CD4-positive, alpha-beta T cell (primary cell): ENCODE measurements at regions not wholly inside any gene's neighbourhood (a gene's known extent, or its start where the extent isn't known, plus 50 kb on each side); places are given as distances from the start of the nearest gene placed in this dataset.
"Not testable (repeated sequence)": the region's sequence is repeated elsewhere in the genome, so short reads cannot be mapped to it uniquely, and the experiment has no call there.

ENCODE experiments used
- ATAC-seq: fragments of 200-7000 bp; cut with Tn5 transposase; one replicate; pipeline ENCODE4 v1.10.0; 2022; ENCODE audit warnings: mild to moderate bottlenecking; ENCODE audit not compliant: poor library complexity
- CTCF ChIA-PET: fragments of 350-600 bp; sonication (Branson Sonifier 250); formaldehyde crosslinking; loops from one replicate; lab custom pipeline; 2021; ENCODE audit warnings: antibody characterized with exemption, inconsistent platforms; lab: Charles Lee
- POLR2A ChIA-PET: fragments of 350-600 bp; sonication (Branson Sonifier 250); formaldehyde crosslinking; loops from one replicate; lab custom pipeline; 2021; ENCODE audit warnings: antibody characterized with exemption, inconsistent platforms; lab: Charles Lee
- DNase-seq, 14 experiments: peaks; one replicate each; pipeline ENCODE4 v3.0.0-alpha.2; 2013 to 2020; ENCODE audit warnings: mixed read lengths in 2 of 14
- H3K27ac ChIP-seq, 2 donors: one replicate each; pipeline versions ENCODE4 v1.5.1 to v1.7.0; 2013; ENCODE audit warnings: low read length in 2 of 2, low read depth in 1 of 2, mild to moderate bottlenecking in 1 of 2
- H3K27me3 ChIP-seq, 2 experiments: 1 replicate in 1 of 2; 2 replicates in 1 of 2; pipeline versions ENCODE4 v1.6.1 to v1.7.0; 2013; ENCODE audit warnings: low read length in 2 of 2, control low read depth in 1 of 2, mild to moderate bottlenecking in 1 of 2, moderate library complexity in 1 of 2; ENCODE audit not compliant: insufficient read depth in 2 of 2, control insufficient read depth in 1 of 2
- H3K36me3 ChIP-seq: one replicate; pipeline ENCODE4 v1.6.1; 2013; ENCODE audit warnings: low read length, control low read depth; ENCODE audit not compliant: insufficient read depth
- H3K4me1 ChIP-seq: one replicate; pipeline ENCODE4 v1.6.1; 2013; ENCODE audit warnings: low read length, control low read depth; ENCODE audit not compliant: insufficient read depth
- H3K4me3 ChIP-seq: one replicate; pipeline ENCODE4 v1.5.1; 2013; ENCODE audit warnings: mild to moderate bottlenecking, low read length, moderate library complexity
- H3K9me3 ChIP-seq, 2 experiments: 1 replicate in 1 of 2; 2 replicates in 1 of 2; pipeline versions ENCODE4 v1.6.1 to v1.7.0; 2013; ENCODE audit warnings: low read length in 2 of 2, mild to moderate bottlenecking in 2 of 2, control low read depth in 1 of 2, moderate library complexity in 1 of 2; ENCODE audit not compliant: control insufficient read depth in 1 of 2, insufficient read depth in 1 of 2
- H3K27ac Mint-ChIP-seq: one replicate; pipeline ENCODE4 v1.8.0; 2020; ENCODE audit warnings: mixed read lengths
- H3K27me3 Mint-ChIP-seq: one replicate; pipeline ENCODE4 v1.8.0; 2021; ENCODE audit warnings: mixed read lengths
- H3K36me3 Mint-ChIP-seq: one replicate; pipeline ENCODE4 v1.8.0; 2021; ENCODE audit warnings: low read depth, mixed read lengths
- H3K4me1 Mint-ChIP-seq: one replicate; pipeline ENCODE4 v1.8.0; 2021; ENCODE audit warnings: low read depth, mixed read lengths
- H3K4me3 Mint-ChIP-seq: one replicate; pipeline ENCODE4 v1.8.0; 2020; ENCODE audit warnings: mild to moderate bottlenecking, mixed read lengths
- H3K9me3 Mint-ChIP-seq: one replicate; pipeline ENCODE4 v1.8.0; 2020; ENCODE audit warnings: mixed read lengths
- CTCF ChIP-seq: fragments of 200-600 bp; IDR thresholded peaks from one replicate; pipeline ENCODE4 v1.8.0; 2022; ENCODE audit warnings: antibody characterized with exemption, mild to moderate bottlenecking
- intact Hi-C, 2 experiments: fragments of 100-400 bp; cut with DNase I in 1 of 2; cut with micrococcal nuclease in 1 of 2; formaldehyde crosslinking; loops; one replicate each; pipeline versions ENCODE4 v1.15.1 to v1.9.0; 2023 to 2025; cut with DNase I, micrococcal nuclease

DNA sequence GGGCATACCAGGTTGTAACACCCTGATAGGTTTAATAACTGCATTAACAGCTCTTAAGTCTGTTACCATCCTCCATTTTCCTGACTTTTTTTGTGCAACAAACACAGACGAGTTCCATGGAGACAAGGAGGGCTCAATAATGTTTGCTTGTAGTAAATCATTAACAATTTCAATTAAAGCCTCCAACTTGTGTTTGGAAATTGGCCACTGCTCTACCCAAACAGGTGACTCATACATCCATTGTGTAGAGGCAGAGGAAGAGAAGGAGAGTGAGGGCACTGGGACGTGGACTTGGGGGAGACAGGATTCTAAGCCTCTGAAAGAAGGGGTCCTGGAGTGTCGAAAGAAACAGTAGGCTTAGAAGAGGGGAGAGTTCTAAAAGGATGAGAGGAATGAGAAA is 213.6 kb upstream of the KCNN2 start:
- H3K27me3 Mint-ChIP-seq = no peaks in the 10 kb centered on the region
- H3K9me3 Mint-ChIP-seq = peaks cover 21% of the 10 kb centered on the region
- no peak for ATAC-seq
- Histone ChIP-seq H3K9me3 (peaks cover 0 to 5% of the 10 kb centered on the region in 2 experiments), H3K27ac (no peak overlapping the region), H3K4me3 (no peak overlapping the region), H3K4me1 (no peaks in the 10 kb centered on the region), H3K27me3 (no peaks in the 10 kb centered on the region), H3K36me3 (no peaks in the 10 kb centered on the region)
- DNase-seq = no peak
- no peaks in the 10 kb centered on the region for H3K36me3 Mint-ChIP-seq
- no peak overlapping the region for H3K4me3 Mint-ChIP-seq
- no peak overlapping the region for H3K27ac Mint-ChIP-seq
- no peak for TF ChIP-seq CTCF
- intact Hi-C loops = no loop called here
- POLR2A ChIA-PET = no interaction called here
- no peaks in the 10 kb centered on the region for H3K4me1 Mint-ChIP-seq
- CTCF ChIA-PET = no interaction called here

DNA sequence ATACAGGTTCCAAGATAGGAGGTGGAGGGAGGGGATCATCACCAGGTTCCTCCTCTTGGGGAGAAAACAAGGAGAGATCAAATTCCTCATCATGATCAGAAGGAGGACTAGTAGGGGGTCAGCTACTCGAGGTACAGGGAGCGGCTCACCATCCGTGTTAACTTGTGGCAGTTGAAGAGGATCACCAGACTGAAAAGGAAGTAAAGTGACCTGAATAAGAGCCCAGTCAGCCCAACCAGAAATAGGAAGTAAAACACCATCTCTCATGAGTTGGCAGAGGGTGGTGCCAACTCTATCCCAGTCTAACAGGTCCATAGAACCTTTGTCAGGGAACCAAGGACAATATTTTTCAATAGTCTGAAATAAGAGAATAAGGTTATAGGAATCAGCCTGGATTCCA is 213.1 kb upstream of the KCNN2 start:
- DNase-seq, H3K9me3 ChIP-seq, intact Hi-C loops, ATAC-seq, H3K4me3 ChIP-seq, H3K4me1 ChIP-seq, H3K27ac Mint-ChIP-seq, H3K27ac ChIP-seq, CTCF ChIA-PET, H3K4me3 Mint-ChIP-seq, H3K27me3 Mint-ChIP-seq, H3K4me1 Mint-ChIP-seq, POLR2A ChIA-PET, H3K36me3 Mint-ChIP-seq, H3K27me3 ChIP-seq, H3K36me3 ChIP-seq: not testable (repeated sequence)
- peaks cover 21% of the 10 kb centered on the region for H3K9me3 Mint-ChIP-seq

GRCh38 chr5:114152656-114153360 is 209.1 kb upstream of the KCNN2 start:
- DNase-seq (no peak), ATAC-seq (no peak)
- Mint-ChIP-seq H3K27ac (no peak overlapping the region), H3K36me3 (no peaks in the 10 kb centered on the region), H3K27me3 (no peaks in the 10 kb centered on the region), H3K4me1 (no peaks in the 10 kb centered on the region), H3K4me3 (no peak overlapping the region), H3K9me3 (peaks cover 20% of the 10 kb centered on the region)
- no peak overlapping the region for H3K27ac ChIP-seq
- H3K9me3 ChIP-seq = peaks cover 0 to 5% of the 10 kb centered on the region in 2 experiments
- no peaks in the 10 kb centered on the region for H3K36me3 ChIP-seq
- intact Hi-C loops = no loop called here
- ChIA-PET CTCF (no interaction called here), POLR2A (no interaction called here)
- no peaks in the 10 kb centered on the region for H3K4me1 ChIP-seq
- TF ChIP-seq CTCF = no peak
- no peaks in the 10 kb centered on the region for H3K27me3 ChIP-seq
- H3K4me3 ChIP-seq = no peak overlapping the region

DNA sequence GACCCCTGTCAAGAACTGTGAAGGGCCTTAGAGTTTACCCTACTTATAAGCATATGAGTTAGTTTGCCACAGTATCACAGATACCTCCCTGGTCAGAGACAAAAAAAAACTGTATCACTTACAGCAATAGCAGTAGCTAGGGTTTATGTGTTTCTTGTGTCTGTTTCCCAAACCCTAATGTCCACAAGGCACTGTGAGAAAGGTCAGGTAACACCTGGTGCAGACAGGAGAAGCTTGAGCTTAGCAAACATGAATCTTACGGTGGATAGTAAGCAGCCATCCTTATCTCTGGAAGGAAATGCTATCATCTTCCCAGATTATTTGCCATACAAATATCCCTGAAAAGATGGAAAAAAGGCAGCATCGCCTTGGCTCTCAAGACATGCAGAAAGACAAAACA is 208.5 kb upstream of the KCNN2 start:
- ATAC-seq (no peak), DNase-seq (no peak)
- intact Hi-C loops = no loop called here
- Mint-ChIP-seq H3K4me3 (no peak overlapping the region), H3K4me1 (no peaks in the 10 kb centered on the region), H3K27ac (no peak overlapping the region), H3K36me3 (no peaks in the 10 kb centered on the region), H3K9me3 (peaks cover 19% of the 10 kb centered on the region), H3K27me3 (no peaks in the 10 kb centered on the region)
- TF ChIP-seq CTCF = no peak
- ChIA-PET POLR2A (no interaction called here), CTCF (no interaction called here)
- no peak overlapping the region for H3K4me3 ChIP-seq
- H3K4me1 ChIP-seq = no peaks in the 10 kb centered on the region
- no peak overlapping the region for H3K27ac ChIP-seq
- H3K9me3 ChIP-seq = peaks cover 0 to 5% of the 10 kb centered on the region in 2 experiments
- H3K27me3 ChIP-seq = no peaks in the 10 kb centered on the region
- H3K36me3 ChIP-seq = no peaks in the 10 kb centered on the region
